Activated naive CD4-positive, alpha-beta T cell treated with anti-CD3 and anti-CD28 coated beads for 36 hours (primary cell): ENCODE measurements at regions not wholly inside any gene's neighbourhood (a gene's known extent, or its start where the extent isn't known, plus 50 kb on each side); places are given as distances from the start of the nearest gene placed in this dataset.

Source experiments
- CTCF ChIA-PET: fragments of 350-600 bp; sonication (Branson Sonifier 250); formaldehyde crosslinking; loops from one replicate; lab custom pipeline; 2021; ENCODE audit warnings: antibody characterized with exemption; lab: Charles Lee
- DNase-seq: peaks from one replicate; pipeline ENCODE4 v3.0.0-alpha.2; 2020
- H3K27ac Mint-ChIP-seq: one replicate; pipeline ENCODE4 v1.8.0; 2021; ENCODE audit warnings: mild to moderate bottlenecking, mixed read lengths
- H3K27me3 Mint-ChIP-seq: one replicate; pipeline ENCODE4 v1.8.0; 2021; ENCODE audit warnings: low read depth, mixed read lengths
- H3K36me3 Mint-ChIP-seq: one replicate; pipeline ENCODE4 v1.8.0; 2021; ENCODE audit warnings: low read depth, mixed read lengths
- H3K4me1 Mint-ChIP-seq: one replicate; pipeline ENCODE4 v1.8.0; 2021; ENCODE audit warnings: low read depth, mixed read lengths
- H3K4me3 Mint-ChIP-seq: one replicate; pipeline ENCODE4 v1.8.0; 2021; ENCODE audit warnings: mild to moderate bottlenecking, moderate library complexity, mixed read lengths
- H3K9me3 Mint-ChIP-seq: one replicate; pipeline ENCODE4 v1.8.0; 2021; ENCODE audit warnings: mixed read lengths
- intact Hi-C: fragments of 100-400 bp; cut with micrococcal nuclease; formaldehyde crosslinking; loops from one replicate; pipeline ENCODE4 v1.15.1; 2023

GRCh38 chr20:6269168-6269873 lies 146.5 kb upstream of the FERMT1 start:
- Mint-ChIP-seq H3K9me3 (no peaks in the 10 kb centered on the region), H3K4me1 (no peaks in the 10 kb centered on the region), H3K27me3 (no peaks in the 10 kb centered on the region), H3K4me3 (no peak overlapping the region), H3K27ac (no peak overlapping the region), H3K36me3 (no peaks in the 10 kb centered on the region)
- CTCF ChIA-PET = no interaction called here
- no peak for DNase-seq
- intact Hi-C loops = no loop called here

GRCh38 chr20:6265204-6265904 lies 142.5 kb upstream of the FERMT1 start:
- H3K9me3 Mint-ChIP-seq = no peaks in the 10 kb centered on the region
- no peaks in the 10 kb centered on the region for H3K4me1 Mint-ChIP-seq
- no peak for DNase-seq
- no peaks in the 10 kb centered on the region for H3K36me3 Mint-ChIP-seq
- intact Hi-C loops = no loop called here
- H3K27me3 Mint-ChIP-seq = no peaks in the 10 kb centered on the region
- H3K4me3 Mint-ChIP-seq = no peak overlapping the region
- CTCF ChIA-PET = no interaction called here
- no peak overlapping the region for H3K27ac Mint-ChIP-seq

DNA sequence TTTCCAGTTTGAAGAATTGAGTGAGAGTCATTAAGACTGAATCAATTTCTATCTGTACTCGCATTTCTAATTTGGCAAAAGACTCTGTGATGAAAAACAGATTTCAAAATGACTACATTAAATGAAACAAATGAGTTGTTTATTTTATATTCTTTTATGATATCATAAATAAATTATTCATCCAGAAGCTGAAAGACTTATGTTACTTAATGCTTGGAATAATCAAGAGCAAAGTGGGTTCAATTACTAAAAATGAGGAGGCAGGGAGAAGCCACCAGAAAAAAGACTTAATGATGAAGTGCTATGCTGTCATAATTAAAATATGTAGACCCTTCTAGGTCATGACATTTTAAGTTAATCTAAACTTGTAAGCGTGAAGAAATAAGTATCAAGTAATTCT lies 130.6 kb upstream of the FERMT1 start:
- Mint-ChIP-seq H3K9me3 (peaks cover 2% of the 10 kb centered on the region), H3K4me1 (no peaks in the 10 kb centered on the region), H3K4me3 (no peak overlapping the region), H3K36me3 (no peaks in the 10 kb centered on the region), H3K27ac (no peak overlapping the region), H3K27me3 (peaks cover 5% of the 10 kb centered on the region)
- CTCF ChIA-PET = no interaction called here
- no peak for DNase-seq
- intact Hi-C loops = no loop called here

DNA sequence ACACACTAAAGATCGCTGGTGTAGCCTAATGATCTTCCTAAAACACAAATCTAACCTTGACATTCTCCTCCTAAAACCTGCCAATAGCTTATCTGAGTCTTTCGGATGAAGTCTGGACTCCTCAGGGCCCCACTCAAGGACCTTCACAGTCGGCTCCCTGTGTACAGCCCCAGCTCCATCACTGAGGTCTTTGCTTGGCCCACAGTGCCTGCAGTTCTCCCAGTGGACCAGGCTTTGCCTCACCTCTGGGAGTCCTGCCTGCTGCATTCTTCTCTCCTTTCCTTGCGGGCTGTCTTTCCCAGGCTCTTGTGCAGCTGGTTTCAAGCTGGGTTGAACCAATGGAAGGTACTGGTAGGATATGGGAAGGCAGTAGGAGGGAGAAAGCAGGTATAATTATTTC lies 122.6 kb upstream of the FERMT1 start:
- Mint-ChIP-seq H3K27me3 (peaks cover 3% of the 10 kb centered on the region), H3K4me1 (no peaks in the 10 kb centered on the region), H3K36me3 (peaks cover 1% of the 10 kb centered on the region), H3K4me3 (no peak overlapping the region), H3K27ac (no peak overlapping the region), H3K9me3 (peaks cover 7% of the 10 kb centered on the region)
- no peak for DNase-seq
- CTCF ChIA-PET = no interaction called here
- intact Hi-C loops = no loop called here

GRCh38 chr20:6241591-6241990 lies 118.8 kb upstream of the FERMT1 start:
- Mint-ChIP-seq H3K9me3 (peaks cover 5% of the 10 kb centered on the region), H3K4me3 (no peak overlapping the region), H3K4me1 (no peaks in the 10 kb centered on the region), H3K27ac (no peak overlapping the region), H3K27me3 (peaks cover 3% of the 10 kb centered on the region), H3K36me3 (peaks cover 1% of the 10 kb centered on the region)
- intact Hi-C loops = no loop called here
- CTCF ChIA-PET = no interaction called here
- no peak for DNase-seq

- H3K36me3 Mint-ChIP-seq = peaks cover 1% of the 10 kb centered on the region
- no peak for DNase-seq
- H3K27me3 Mint-ChIP-seq = peaks cover 6% of the 10 kb centered on the region
- CTCF ChIA-PET = no interaction called here
- no peaks in the 10 kb centered on the region for H3K4me1 Mint-ChIP-seq
- intact Hi-C loops = no loop called here
- peaks cover 5% of the 10 kb centered on the region for H3K9me3 Mint-ChIP-seq
- no peak overlapping the region for H3K4me3 Mint-ChIP-seq
- no peak overlapping the region for H3K27ac Mint-ChIP-seq
Measured at GRCh38 chr20:6240059-6240458, 117.2 kb upstream of the FERMT1 start.

- H3K4me1 Mint-ChIP-seq = no peaks in the 10 kb centered on the region
- CTCF ChIA-PET = interaction anchor here (0.6 kb wide), 1 partner anchor 12 kb away, joined by 3 read pairs; no protein-coding TSS in a partner anchor
- H3K27me3 Mint-ChIP-seq = peaks cover 3% of the 10 kb centered on the region
- intact Hi-C loops = no loop called here
- no peaks in the 10 kb centered on the region for H3K36me3 Mint-ChIP-seq
- no peaks in the 10 kb centered on the region for H3K9me3 Mint-ChIP-seq
- no peak for DNase-seq
- H3K27ac Mint-ChIP-seq = no peak overlapping the region
- H3K4me3 Mint-ChIP-seq = no peak overlapping the region
Measured at GRCh38 chr20:6238421-6238820, 115.6 kb upstream of the FERMT1 start.

DNA sequence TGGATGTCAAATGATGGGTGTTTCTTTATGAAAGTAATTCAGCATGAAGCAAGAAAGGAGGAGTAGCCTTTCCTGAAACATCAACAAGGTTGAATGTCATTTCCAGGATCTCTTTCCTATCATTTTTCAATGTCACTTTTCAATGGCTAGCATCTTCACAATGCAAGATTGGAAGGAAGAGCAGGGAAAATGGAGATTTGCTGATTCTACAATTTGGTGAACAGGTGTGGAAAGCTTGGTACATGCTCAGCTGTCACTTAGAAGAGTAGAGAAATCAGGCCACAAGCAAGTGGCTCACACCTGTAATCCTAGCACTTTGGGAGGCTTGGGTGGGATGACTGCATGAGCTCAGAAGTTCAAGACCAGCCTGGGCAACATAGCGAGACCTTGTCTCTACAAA lies 112.7 kb upstream of the FERMT1 start:
- CTCF ChIA-PET = no interaction called here

DNA sequence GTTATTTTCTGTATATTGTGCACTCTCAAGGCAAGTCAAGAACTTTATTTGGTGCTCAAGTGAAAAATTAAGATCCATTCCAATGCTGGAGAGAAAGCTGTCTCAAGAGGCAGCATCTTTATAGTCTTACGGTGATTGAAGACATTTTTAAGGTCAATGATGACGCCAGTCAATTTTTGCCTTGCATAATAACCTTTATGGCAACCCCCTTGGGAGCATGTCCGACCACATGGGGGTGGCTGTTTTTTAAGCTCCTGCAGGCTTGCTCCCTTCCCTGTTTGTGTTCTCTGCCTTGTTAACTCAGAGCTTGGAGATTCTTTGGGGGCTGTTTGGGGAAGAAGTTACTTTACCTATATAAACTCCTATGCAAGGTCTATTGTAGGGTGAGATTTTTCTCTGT lies 109.6 kb upstream of the FERMT1 start:
- no peak for DNase-seq
- no peaks in the 10 kb centered on the region for H3K36me3 Mint-ChIP-seq
- peaks cover 2% of the 10 kb centered on the region for H3K9me3 Mint-ChIP-seq
- CTCF ChIA-PET = no interaction called here
- H3K27me3 Mint-ChIP-seq = peaks cover 3% of the 10 kb centered on the region
- no peaks in the 10 kb centered on the region for H3K4me1 Mint-ChIP-seq
- intact Hi-C loops = no loop called here
- H3K4me3 Mint-ChIP-seq = no peak overlapping the region
- H3K27ac Mint-ChIP-seq = no peak overlapping the region

More for the DNA sequence above, 112.7 kb upstream of the FERMT1 start:
- H3K27me3 Mint-ChIP-seq = peaks cover 3% of the 10 kb centered on the region
- no peak for DNase-seq
- intact Hi-C loops = no loop called here
- no peak overlapping the region for H3K27ac Mint-ChIP-seq
- H3K4me3 Mint-ChIP-seq = no peak overlapping the region
- no peaks in the 10 kb centered on the region for H3K36me3 Mint-ChIP-seq
- no peaks in the 10 kb centered on the region for H3K4me1 Mint-ChIP-seq
- peaks cover 2% of the 10 kb centered on the region for H3K9me3 Mint-ChIP-seq

- Mint-ChIP-seq H3K36me3 (no peaks in the 10 kb centered on the region), H3K4me1 (no peaks in the 10 kb centered on the region), H3K27ac (no peak overlapping the region), H3K27me3 (peaks cover 3% of the 10 kb centered on the region), H3K4me3 (no peak overlapping the region), H3K9me3 (peaks cover 2% of the 10 kb centered on the region)
- no peak for DNase-seq
- CTCF ChIA-PET = no interaction called here
- intact Hi-C loops = no loop called here
Measured at GRCh38 chr20:6231556-6231955, 108.7 kb upstream of the FERMT1 start.

DNA sequence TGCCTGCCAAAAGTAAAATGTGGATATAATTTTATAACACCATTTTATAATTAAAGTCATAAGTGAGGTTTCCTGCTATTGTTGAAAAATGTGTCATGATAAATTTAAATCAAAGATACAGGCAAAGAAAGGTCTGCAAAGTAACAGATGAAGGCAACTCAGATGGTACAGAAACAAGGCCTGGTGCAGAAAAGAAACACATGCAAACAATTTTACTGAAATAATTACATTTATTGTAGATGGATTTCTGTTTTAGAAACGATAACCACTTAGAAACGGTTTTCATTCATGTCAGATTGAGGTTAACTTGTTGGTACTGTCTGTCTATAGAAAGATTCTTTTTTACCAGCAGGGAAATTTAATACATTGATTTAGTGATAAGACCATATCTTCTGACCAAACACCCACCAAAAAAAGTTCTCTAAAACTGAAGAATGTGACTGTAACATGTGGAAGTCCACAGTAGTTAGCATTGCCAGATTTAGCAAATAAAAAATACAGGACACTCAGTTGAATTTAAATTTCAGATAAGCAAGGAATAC lies 105.5 kb upstream of the FERMT1 start:
- no peak for DNase-seq
- CTCF ChIA-PET = no interaction called here
- H3K4me3 Mint-ChIP-seq = no peak overlapping the region
- H3K36me3 Mint-ChIP-seq = no peaks in the 10 kb centered on the region
- no peaks in the 10 kb centered on the region for H3K4me1 Mint-ChIP-seq
- H3K27me3 Mint-ChIP-seq = no peaks in the 10 kb centered on the region
- H3K9me3 Mint-ChIP-seq = peaks cover 6% of the 10 kb centered on the region
- H3K27ac Mint-ChIP-seq = no peak overlapping the region
- intact Hi-C loops = no loop called here

DNA sequence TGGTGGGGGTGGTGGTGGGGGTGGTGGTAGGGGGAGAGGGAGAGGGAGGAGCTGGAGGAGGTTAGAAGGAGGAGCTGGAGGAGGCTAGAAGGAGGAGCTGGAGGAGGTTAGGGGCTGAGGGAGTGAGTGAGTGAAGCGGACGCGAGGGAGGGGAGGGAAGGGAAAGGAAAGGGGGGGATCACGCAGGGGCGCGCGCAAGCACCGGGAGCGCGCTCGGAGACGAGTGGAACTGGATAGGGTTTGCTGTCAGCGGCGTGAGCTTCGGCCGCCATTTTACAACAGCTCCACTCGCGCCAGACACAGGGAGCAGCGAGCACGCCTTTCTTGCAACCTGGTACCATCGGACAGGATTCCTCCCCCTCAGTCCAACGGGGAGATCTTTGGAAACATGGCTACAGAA lies 90.5 kb upstream of the FERMT1 start:
- Mint-ChIP-seq H3K4me3 (no peak overlapping the region), H3K27ac (no peak overlapping the region), H3K4me1 (no peaks in the 10 kb centered on the region), H3K36me3 (no peaks in the 10 kb centered on the region), H3K27me3 (peaks cover 4% of the 10 kb centered on the region), H3K9me3 (no peaks in the 10 kb centered on the region)
- no peak for DNase-seq
- CTCF ChIA-PET = no interaction called here
- intact Hi-C loops = no loop called here

GRCh38 chr20:6212903-6213302 lies 90.1 kb upstream of the FERMT1 start:
- H3K4me1 Mint-ChIP-seq = no peaks in the 10 kb centered on the region
- no peaks in the 10 kb centered on the region for H3K9me3 Mint-ChIP-seq
- no peak overlapping the region for H3K27ac Mint-ChIP-seq
- H3K36me3 Mint-ChIP-seq = no peaks in the 10 kb centered on the region
- CTCF ChIA-PET = no interaction called here
- DNase-seq = no peak
- H3K27me3 Mint-ChIP-seq = peaks cover 4% of the 10 kb centered on the region
- no peak overlapping the region for H3K4me3 Mint-ChIP-seq
- intact Hi-C loops = no loop called here
